CD4-positive, alpha-beta T cell treated with Interleukin-4 for 1 hour (primary cell): ENCODE measurements at regions not wholly inside any gene's neighbourhood (a gene's known extent, or its start where the extent isn't known, plus 50 kb on each side); places are given as distances from the start of the nearest gene placed in this dataset.

Experiments
- DNase-seq, 2 donors: peaks; one replicate each; pipeline ENCODE4 v3.0.0-alpha.2; 2020 to 2022

DNA sequence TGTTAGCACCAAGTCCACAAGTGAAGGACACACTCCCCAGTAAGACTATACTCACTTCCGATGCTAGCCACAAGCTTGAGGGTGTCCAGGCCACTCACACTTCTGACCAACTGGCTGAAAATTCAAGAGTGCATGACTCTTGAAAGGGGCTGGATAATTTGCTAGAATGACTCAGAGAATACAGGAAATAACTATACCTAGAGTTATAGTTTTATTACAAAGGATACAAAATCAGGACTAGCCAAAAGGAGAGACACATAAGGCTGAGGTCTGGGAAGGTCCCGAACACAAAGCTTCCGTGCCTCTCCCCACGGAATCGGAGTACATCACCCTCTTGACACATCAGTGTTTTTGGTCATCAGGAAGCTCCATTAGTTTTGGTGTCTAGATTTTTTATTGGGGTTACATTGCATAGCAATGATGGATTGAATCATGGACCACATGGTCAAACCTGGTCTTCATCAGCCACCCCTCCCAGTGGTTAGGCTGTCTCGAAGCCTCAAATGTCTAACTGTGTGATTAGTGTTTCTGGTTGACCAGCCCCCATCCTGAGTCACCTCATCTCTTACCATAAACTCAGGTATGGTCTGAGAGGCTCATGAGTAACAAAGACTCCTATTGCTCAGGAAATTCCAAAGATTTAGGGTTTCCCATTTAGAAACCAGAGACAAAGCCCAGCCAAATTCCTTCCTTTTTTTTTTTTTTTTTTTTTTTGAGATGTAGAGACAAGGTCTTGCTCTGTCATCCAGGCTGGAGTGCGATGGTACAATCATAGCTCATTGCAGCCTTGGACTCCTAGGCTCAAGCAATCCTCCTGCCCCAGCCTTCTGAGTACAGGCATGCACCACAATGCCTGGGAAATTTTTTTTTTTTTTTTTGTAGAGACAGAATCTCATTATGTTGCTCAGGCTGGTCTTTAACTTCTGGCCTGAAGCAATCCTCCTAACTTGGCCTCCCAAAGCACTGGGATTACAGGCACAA is 472.0 kb upstream of the TBX3 start:
- no peak for DNase-seq

- DNase-seq = no peak
Measured at GRCh38 chr12:115149685-115150378, 465.9 kb upstream of the TBX3 start.

GRCh38 chr12:115149279-115149678 is 465.3 kb upstream of the TBX3 start:
- DNase-seq = no peak

- DNase-seq = no peak
Measured at GRCh38 chr12:115147916-115148315, 463.9 kb upstream of the TBX3 start.

DNA sequence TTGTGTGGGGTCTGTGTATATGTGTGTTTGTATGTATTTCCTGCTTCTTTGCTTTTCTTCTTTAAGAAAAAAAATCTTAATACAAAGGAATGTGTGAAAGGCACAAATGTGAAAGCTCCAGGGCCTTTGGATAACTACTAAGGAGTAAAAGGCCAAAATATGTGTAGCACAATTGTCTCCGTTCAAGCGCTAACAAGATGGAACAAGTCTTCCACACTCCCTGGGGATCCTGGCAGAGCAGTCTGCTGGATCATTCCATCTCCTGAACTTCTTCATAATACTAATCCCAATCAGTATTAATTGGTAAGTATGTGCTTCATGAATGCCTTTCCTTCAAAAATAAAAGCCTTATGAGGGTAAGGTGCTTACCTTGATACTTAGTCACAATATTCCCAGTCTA is 462.5 kb upstream of the TBX3 start:
- DNase-seq = no peak

GRCh38 chr12:115144425-115144824 is 460.4 kb upstream of the TBX3 start:
- no peak for DNase-seq

DNA sequence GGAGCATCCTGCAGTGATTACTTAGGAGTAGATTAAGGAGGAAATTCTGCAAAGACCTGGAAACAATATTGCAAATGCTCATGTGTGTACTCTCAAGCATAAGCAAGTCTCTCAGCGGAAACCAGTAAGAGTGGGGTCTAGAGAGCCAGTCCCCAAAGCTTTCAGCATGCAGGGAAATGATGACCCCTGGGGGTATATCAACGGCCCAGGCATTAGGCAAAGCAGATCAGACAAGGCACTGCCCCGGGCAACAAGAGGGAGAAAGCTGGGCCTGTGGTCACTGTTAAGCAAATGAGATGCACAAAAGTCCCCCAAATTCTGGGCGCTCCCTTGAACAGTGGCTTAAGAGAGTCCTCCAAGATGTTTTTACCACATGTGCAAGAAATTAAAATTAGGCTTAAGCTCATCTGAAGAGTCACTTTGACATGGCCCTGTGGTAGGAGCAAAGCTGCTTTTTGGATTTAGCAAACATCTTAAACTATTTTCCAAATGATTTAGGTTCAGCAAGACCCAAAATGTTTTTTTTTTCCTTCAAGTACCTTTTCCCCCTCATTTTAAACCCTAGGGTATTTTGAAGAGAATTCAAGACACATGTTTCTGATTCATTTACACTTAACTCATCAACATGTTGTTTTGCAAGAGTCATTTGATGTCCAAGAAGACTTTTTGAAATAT is 457.1 kb upstream of the TBX3 start:
- no peak for DNase-seq

GRCh38 chr12:115137812-115138521 is 454.0 kb upstream of the TBX3 start:
- no peak for DNase-seq

GRCh38 chr12:115135800-115136211 is 451.8 kb upstream of the TBX3 start:
- DNase-seq = no peak

- no peak for DNase-seq
Measured at GRCh38 chr12:115134298-115134697, 450.3 kb upstream of the TBX3 start.

DNA sequence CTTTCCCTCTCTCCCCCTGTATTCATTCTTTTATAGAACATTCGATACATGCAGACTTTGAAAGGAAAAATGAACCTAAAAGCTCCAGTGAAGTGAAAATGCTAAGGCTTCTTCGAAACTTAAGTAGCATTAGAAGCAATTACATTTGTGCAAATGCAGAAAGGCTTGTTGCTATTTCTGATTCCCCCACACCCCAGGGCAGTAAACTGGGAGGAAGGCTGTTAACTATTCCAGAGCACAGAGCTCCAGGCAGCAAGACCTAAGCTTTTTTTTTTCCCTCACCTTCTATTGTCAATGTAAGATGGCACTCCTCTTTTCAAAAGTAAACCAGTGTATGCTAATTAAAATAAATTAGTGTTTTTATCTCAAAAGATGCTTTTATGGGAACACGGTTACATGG is 448.9 kb upstream of the TBX3 start:
- no peak for DNase-seq

GRCh38 chr12:115132145-115132544 is 448.2 kb upstream of the TBX3 start:
- no peak for DNase-seq

DNA sequence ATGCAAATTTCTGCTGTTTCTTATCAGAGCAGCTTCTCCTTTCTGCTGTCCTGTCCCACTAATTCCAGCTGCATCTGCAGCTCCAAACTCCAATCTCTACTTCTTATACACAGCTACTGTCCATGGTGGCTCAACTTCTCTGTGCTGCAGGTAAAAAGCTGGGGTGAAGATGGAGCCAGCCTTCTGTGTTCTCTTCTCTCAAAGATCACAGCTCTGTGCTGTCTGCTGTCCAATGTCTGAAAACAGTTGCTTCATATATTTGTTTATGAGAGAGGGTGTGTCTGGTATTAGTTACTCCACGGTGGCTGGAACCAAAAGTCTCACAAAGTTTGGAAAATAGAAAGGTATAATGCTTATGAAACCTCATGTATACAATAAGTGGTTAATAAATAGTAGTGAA is 445.8 kb upstream of the TBX3 start:
- DNase-seq = no peak

DNA sequence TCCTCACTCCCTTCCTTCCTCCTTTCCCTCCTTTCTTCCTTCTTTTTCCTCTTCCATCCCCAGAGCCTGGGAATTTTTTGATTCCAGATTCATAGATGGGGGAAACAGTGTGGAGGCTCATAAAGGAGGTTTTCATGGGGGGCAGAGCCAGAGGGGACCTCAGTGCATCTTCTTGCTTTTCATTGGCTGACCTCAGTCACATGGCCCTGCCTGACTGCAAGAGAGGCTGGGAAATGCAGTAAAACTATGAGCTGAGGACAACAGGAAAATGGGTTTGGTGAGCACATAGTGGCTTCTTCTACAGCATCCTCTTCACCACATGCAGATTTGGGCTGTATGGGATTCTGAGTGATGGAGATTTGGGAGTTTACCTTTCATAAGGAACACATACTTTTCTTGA is 437.1 kb upstream of the TBX3 start:
- DNase-seq = no peak

DNA sequence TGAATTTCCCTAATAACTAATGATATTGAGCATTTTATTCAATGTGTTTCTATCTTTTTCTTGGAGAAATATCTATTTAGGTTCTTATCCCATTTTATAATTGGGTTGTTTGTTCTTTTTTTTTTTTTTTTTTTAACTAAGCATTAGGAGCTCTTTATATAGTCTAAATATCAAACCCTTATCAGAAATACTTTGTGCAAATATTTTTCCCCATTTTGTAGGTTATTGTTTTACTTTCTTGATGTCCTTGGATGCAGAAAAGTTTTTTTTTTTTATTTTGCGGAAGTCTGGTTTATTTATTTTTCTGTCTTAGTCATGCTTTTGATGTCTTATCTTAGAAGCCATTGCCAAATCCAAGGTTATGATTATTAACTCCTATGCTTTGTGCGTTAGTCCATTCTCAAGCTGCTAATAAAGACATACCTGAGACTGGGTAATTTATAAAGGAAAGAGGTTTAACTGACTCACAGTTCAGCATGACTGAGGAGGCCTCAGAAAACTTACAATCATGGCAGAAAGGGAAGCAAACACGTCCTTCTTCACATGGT is 434.3 kb upstream of the TBX3 start:
- DNase-seq = no peak

GRCh38 chr12:115114140-115114539 is 430.2 kb upstream of the TBX3 start:
- no peak for DNase-seq

- no peak for DNase-seq
Measured at GRCh38 chr12:115109863-115110262, 425.9 kb upstream of the TBX3 start.

DNA sequence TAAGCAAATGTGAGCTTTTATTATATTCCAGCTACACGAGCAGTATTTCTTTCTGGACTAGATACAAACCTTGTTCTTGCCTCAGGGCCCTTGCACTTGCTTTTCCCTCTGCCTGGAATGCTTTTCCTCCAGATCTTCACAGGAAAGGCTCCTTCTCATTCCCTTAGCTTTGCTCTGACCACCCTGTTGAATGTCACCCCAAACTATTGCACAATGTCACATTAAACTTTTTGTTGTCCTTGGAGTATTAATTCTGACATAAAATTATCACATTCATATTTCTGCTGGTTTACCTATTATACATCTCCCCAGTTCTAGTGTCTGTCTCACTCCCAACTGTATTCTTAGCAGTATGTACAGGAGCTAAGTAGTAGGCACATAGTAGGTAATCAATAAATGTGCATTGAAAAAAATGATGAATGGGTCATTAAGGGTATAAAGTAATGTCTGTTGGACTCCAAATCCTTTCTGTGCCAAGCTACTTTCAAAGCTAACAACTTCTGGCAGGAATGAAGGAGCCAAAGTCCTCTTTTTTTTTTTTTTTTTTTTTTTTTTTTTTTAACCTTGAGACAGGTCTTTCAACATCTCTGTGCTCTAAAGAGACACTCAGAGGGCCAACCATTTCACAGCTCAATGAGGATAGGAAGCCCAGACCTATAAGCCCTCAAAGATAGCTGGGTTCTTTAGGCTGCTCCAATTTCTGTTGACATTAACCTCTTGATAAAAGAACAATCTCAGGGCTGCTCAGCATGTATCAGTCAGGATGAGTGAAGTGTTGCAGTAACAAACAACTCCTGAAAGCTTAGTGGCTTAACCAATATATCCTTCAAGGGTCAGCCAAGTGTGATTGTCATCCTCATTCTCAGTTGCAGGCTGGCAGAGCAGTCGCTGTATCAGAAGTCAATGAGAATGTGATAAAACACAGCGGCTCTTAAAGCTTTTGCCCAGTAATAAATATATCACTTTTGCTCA is 424.4 kb upstream of the TBX3 start:
- DNase-seq = no peak

DNA sequence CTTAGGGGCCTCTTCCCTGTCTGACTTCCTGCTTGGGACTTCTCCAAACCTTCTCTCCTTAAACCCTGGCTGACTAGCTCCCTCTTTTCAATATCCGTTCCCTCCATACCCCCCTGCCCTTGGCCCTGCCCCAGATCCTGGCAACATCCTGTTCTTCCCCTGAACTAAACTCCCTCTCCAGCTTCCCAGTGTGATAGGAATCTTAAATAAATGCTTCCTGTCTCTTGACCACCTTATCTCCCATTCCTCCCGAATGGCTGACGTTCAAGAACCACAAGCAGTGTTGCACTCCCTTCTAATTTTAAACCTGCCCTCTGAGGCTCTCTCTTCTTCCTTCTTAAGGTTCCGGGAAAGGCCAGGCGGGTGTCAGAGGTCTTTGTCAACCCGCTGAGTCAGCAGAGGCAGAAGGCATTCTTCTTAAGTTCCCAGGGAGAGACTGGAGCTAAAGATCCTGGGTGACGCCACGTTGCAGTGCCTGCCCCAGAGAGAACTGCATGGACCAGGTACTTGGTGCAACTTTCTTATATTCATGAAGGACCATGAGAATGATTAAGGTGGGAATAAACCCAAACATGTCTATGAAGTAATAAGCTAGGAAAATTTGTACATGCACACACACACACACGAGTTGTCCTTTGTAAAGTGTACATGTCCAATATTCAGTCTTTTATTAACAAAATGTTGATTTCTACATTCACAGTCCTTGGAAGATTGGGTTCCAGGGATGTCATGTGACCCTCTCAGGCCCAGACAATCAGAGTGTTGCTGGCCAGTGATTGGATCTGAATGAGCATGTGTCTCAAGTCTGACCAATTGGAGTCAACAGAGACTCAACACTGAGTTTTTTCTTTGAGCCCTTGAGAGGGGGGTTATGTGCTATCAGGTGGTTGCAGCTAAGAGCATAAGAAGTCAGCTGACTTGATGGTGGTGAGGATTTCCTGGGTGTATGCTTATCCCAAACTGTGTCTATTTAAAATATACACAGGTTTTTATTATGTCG is 420.2 kb upstream of the TBX3 start:
- DNase-seq = no peak

DNA sequence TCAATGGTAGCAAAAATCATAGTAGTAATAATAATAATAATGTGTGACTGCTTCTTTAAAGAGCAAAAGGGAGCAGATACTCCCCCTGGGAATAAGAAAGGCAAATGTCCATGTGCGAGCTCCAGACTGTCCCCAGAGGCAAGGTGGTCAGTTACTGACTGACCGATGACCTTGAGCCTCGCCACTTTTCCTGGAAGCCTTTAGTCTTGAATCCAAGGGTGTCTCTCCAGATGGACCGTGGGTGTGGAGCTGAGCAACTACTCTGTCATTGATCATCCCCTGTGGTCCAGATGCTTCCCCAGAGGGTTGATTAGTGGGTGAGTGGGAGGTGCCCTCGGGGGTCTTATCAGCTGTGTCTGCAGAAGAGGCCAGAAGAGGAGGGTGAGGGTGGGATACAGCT is 418.5 kb upstream of the TBX3 start:
- no peak for DNase-seq
